ENCODE measurements at regions not wholly inside any gene's neighbourhood (a gene's known extent, or its start where the extent isn't known, plus 50 kb on each side); places are given as distances from the start of the nearest gene placed in this dataset.

DNA sequence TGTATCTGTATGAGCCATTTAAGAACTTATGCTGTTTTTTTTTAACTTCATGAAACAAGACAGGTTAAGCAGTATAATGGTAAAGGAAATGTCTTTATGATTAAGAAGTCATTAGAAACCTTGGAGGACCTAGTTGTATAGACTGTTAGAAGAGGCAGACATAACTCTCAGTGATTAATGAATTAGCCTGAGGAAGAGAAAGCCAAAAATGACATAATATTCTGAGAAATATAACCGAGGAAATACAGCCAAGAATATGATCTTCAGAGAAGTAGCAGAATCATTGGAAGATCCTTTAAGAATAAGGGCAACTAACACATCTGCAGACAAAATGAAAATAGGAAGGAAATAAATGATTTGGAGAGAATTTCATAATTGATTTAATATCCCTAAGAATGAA lies 738.1 kb upstream of the NCAM2 start:
- H3K36me3 ChIP-seq (ENCODE audit: control insufficient read depth, insufficient read depth, low read length) = no peaks in the 10 kb centered on the region
- no peak overlapping the region for H3K4me3 ChIP-seq (ENCODE audit: low read depth, low read length)
- TF ChIP-seq, protein P1, sequence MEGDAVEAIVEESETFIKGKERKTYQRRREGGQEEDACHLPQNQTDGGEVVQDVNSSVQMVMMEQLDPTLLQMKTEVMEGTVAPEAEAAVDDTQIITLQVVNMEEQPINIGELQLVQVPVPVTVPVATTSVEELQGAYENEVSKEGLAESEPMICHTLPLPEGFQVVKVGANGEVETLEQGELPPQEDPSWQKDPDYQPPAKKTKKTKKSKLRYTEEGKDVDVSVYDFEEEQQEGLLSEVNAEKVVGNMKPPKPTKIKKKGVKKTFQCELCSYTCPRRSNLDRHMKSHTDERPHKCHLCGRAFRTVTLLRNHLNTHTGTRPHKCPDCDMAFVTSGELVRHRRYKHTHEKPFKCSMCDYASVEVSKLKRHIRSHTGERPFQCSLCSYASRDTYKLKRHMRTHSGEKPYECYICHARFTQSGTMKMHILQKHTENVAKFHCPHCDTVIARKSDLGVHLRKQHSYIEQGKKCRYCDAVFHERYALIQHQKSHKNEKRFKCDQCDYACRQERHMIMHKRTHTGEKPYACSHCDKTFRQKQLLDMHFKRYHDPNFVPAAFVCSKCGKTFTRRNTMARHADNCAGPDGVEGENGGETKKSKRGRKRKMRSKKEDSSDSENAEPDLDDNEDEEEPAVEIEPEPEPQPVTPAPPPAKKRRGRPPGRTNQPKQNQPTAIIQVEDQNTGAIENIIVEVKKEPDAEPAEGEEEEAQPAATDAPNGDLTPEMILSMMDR (IDR thresholded peaks at IDR 0.05; ENCODE audit: insufficient read depth, low read length, poor library complexity, severe bottlenecking) = no peak
- no peak for DNase-seq (ENCODE audit: low read depth)
- no peaks in the 10 kb centered on the region for H3K27me3 ChIP-seq (ENCODE audit: control insufficient read depth, insufficient read depth, low read length)

DNA sequence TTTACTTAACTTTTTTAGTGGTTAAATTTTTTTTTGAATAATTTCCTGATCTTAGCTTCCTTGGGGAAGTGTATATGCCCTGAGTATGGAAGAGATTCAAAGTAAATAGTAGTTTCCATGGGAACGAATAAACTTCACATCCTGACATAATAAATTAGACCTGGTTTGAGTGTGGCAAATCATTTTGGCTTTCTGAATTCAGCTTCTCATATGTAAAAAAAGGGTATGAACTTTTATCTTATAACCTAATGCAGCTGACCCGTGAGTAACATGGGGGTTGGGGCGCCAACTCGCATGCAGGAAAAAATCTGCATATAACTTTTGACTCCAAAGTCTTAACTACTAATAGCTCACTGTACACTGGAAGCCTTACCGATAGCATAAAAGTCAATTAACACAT lies 736.8 kb upstream of the NCAM2 start:
- H3K4me3 ChIP-seq (ENCODE audit: low read depth, low read length) = no peak overlapping the region
- DNase-seq (ENCODE audit: low read depth) = no peak
- no peaks in the 10 kb centered on the region for H3K36me3 ChIP-seq (ENCODE audit: control insufficient read depth, insufficient read depth, low read length)
- no peaks in the 10 kb centered on the region for H3K27me3 ChIP-seq (ENCODE audit: control insufficient read depth, insufficient read depth, low read length)
- TF ChIP-seq, protein P1 (IDR thresholded peaks at IDR 0.05; ENCODE audit: insufficient read depth, low read length, poor library complexity, severe bottlenecking) = no peak

DNA sequence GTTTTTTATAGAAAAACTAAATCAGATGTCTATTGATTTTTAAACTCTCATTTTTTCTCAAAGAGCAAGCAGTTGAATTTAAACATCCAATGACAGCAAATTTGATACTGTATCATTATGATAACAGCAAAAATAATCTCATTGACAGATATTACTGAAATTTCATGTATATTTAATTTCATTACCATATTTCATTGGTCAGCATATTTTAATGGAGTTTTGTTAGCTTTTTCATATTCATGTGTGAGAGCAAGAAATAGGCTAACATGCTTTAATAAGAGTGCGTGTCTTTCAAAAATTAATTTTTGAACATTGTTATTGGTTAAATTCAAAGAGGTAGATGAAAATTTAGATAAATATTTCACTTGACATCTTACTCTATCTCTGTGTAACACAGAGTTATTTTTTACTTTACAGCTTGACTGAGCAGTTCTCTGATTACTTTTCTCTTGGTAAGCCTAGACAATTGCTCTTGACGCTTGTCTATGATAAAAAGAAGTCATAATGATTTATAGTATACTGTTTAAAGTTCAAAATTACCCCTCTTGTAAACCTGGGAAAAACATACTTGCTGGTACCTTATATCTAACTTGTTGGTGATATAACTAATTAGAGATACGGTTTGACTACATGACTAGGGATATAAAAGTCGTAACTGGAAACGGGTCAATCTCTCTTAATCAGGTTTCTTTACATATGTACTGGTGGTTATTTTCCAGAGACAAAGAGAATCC lies 732.3 kb upstream of the NCAM2 start:
- H3K27me3 ChIP-seq (ENCODE audit: control insufficient read depth, insufficient read depth, low read length) = no peaks in the 10 kb centered on the region
- H3K36me3 ChIP-seq (ENCODE audit: control insufficient read depth, insufficient read depth, low read length) = no peaks in the 10 kb centered on the region
- TF ChIP-seq, protein P1 (IDR thresholded peaks at IDR 0.05; ENCODE audit: insufficient read depth, low read length, poor library complexity, severe bottlenecking) = no peak
- no peak overlapping the region for H3K4me3 ChIP-seq (ENCODE audit: low read depth, low read length)
- DNase-seq (ENCODE audit: low read depth) = no peak

GRCh38 chr21:20266441-20266710 lies 731.8 kb upstream of the NCAM2 start:
- H3K27me3 ChIP-seq (ENCODE audit: control insufficient read depth, insufficient read depth, low read length) = no peaks in the 10 kb centered on the region
- DNase-seq (ENCODE audit: low read depth) = no peak
- TF ChIP-seq, protein P1 (IDR thresholded peaks at IDR 0.05; ENCODE audit: insufficient read depth, low read length, poor library complexity, severe bottlenecking) = no peak
- H3K36me3 ChIP-seq (ENCODE audit: control insufficient read depth, insufficient read depth, low read length) = no peaks in the 10 kb centered on the region
- H3K4me3 ChIP-seq (ENCODE audit: low read depth, low read length) = no peak overlapping the region

- no peaks in the 10 kb centered on the region for H3K27me3 ChIP-seq (ENCODE audit: control insufficient read depth, insufficient read depth, low read length)
- no peak overlapping the region for H3K4me3 ChIP-seq (ENCODE audit: low read depth, low read length)
- TF ChIP-seq, protein P1 (IDR thresholded peaks at IDR 0.05; ENCODE audit: insufficient read depth, low read length, poor library complexity, severe bottlenecking) = no peak
- no peak for DNase-seq (ENCODE audit: low read depth)
- H3K36me3 ChIP-seq (ENCODE audit: control insufficient read depth, insufficient read depth, low read length) = no peaks in the 10 kb centered on the region
These were observed 727.7 kb upstream of the NCAM2 start for GRCh38 chr21:20270365-20271055.
